CD4-positive, alpha-beta T cell (primary cell): ENCODE measurements at regions not wholly inside any gene's neighbourhood (a gene's known extent, or its start where the extent isn't known, plus 50 kb on each side); places are given as distances from the start of the nearest gene placed in this dataset.

Experiments used
- ATAC-seq: fragments of 200-7000 bp; cut with Tn5 transposase; one replicate; pipeline ENCODE4 v1.10.0; 2022; ENCODE audit warnings: mild to moderate bottlenecking; ENCODE audit not compliant: poor library complexity
- CTCF ChIA-PET: fragments of 350-600 bp; sonication (Branson Sonifier 250); formaldehyde crosslinking; loops from one replicate; lab custom pipeline; 2021; ENCODE audit warnings: antibody characterized with exemption, inconsistent platforms; lab: Charles Lee
- POLR2A ChIA-PET: fragments of 350-600 bp; sonication (Branson Sonifier 250); formaldehyde crosslinking; loops from one replicate; lab custom pipeline; 2021; ENCODE audit warnings: antibody characterized with exemption, inconsistent platforms; lab: Charles Lee
- DNase-seq, 14 experiments: peaks; one replicate each; pipeline ENCODE4 v3.0.0-alpha.2; 2013 to 2020; ENCODE audit warnings: mixed read lengths in 2 of 14
- H3K27ac ChIP-seq, 2 donors: one replicate each; pipeline versions ENCODE4 v1.5.1 to v1.7.0; 2013; ENCODE audit warnings: low read length in 2 of 2, low read depth in 1 of 2, mild to moderate bottlenecking in 1 of 2
- H3K27me3 ChIP-seq, 2 experiments: 1 replicate in 1 of 2; 2 replicates in 1 of 2; pipeline versions ENCODE4 v1.6.1 to v1.7.0; 2013; ENCODE audit warnings: low read length in 2 of 2, control low read depth in 1 of 2, mild to moderate bottlenecking in 1 of 2, moderate library complexity in 1 of 2; ENCODE audit not compliant: insufficient read depth in 2 of 2, control insufficient read depth in 1 of 2
- H3K36me3 ChIP-seq: one replicate; pipeline ENCODE4 v1.6.1; 2013; ENCODE audit warnings: low read length, control low read depth; ENCODE audit not compliant: insufficient read depth
- H3K4me1 ChIP-seq: one replicate; pipeline ENCODE4 v1.6.1; 2013; ENCODE audit warnings: low read length, control low read depth; ENCODE audit not compliant: insufficient read depth
- H3K4me3 ChIP-seq: one replicate; pipeline ENCODE4 v1.5.1; 2013; ENCODE audit warnings: mild to moderate bottlenecking, low read length, moderate library complexity
- H3K9me3 ChIP-seq, 2 experiments: 1 replicate in 1 of 2; 2 replicates in 1 of 2; pipeline versions ENCODE4 v1.6.1 to v1.7.0; 2013; ENCODE audit warnings: low read length in 2 of 2, mild to moderate bottlenecking in 2 of 2, control low read depth in 1 of 2, moderate library complexity in 1 of 2; ENCODE audit not compliant: control insufficient read depth in 1 of 2, insufficient read depth in 1 of 2
- H3K27ac Mint-ChIP-seq: one replicate; pipeline ENCODE4 v1.8.0; 2020; ENCODE audit warnings: mixed read lengths
- H3K27me3 Mint-ChIP-seq: one replicate; pipeline ENCODE4 v1.8.0; 2021; ENCODE audit warnings: mixed read lengths
- H3K36me3 Mint-ChIP-seq: one replicate; pipeline ENCODE4 v1.8.0; 2021; ENCODE audit warnings: low read depth, mixed read lengths
- H3K4me1 Mint-ChIP-seq: one replicate; pipeline ENCODE4 v1.8.0; 2021; ENCODE audit warnings: low read depth, mixed read lengths
- H3K4me3 Mint-ChIP-seq: one replicate; pipeline ENCODE4 v1.8.0; 2020; ENCODE audit warnings: mild to moderate bottlenecking, mixed read lengths
- H3K9me3 Mint-ChIP-seq: one replicate; pipeline ENCODE4 v1.8.0; 2020; ENCODE audit warnings: mixed read lengths
- intact Hi-C, 2 experiments: fragments of 100-400 bp; cut with DNase I in 1 of 2; cut with micrococcal nuclease in 1 of 2; formaldehyde crosslinking; loops; one replicate each; pipeline versions ENCODE4 v1.15.1 to v1.9.0; 2023 to 2025; cut with DNase I, micrococcal nuclease
- TF ChIP-seq, protein P1 (sequence below): fragments of 200-600 bp; IDR thresholded peaks from one replicate; pipeline ENCODE4 v1.8.0; 2022; ENCODE audit warnings: antibody characterized with exemption, mild to moderate bottlenecking

DNA sequence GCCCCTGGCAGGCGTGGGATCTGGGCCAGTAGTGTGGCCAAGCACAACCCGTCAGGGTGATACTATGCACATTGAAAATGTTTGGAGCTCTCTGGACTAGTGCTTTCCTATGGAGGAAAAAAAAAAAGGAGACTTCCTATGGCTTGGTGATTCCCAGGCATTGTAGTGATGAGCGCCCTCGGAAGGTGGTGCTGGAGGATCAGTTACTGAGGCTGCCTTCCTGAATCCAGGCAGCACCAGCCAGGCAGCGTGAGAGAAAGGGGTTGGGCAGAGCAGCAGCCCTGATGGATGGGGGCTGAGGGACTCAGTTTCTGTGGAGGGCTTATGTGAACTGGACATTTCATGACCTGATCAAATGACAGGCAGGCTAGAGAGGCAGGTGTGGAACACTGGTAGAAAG is 70.9 kb downstream of the CHRNA1 start:
- DNase-seq = no peak
- H3K4me1 Mint-ChIP-seq = no peaks in the 10 kb centered on the region
- ATAC-seq = no peak
- intact Hi-C loops = loop anchor here in 1 of 2 experiments (10.0 kb wide), 1 partner anchor 1401 kb away; the partner anchor contains the start of genes HOXD12 and HOXD13
- Histone ChIP-seq H3K9me3 (no peaks in the 10 kb centered on the region), H3K36me3 (no peaks in the 10 kb centered on the region), H3K4me3 (no peak overlapping the region), H3K27me3 (no peaks in the 10 kb centered on the region), H3K27ac (no peak overlapping the region), H3K4me1 (no peaks in the 10 kb centered on the region)
- no peaks in the 10 kb centered on the region for H3K36me3 Mint-ChIP-seq
- H3K27ac Mint-ChIP-seq = no peak overlapping the region
- ChIA-PET POLR2A (no interaction called here), CTCF (no interaction called here)
- no peak overlapping the region for H3K4me3 Mint-ChIP-seq
- TF ChIP-seq, protein P1, sequence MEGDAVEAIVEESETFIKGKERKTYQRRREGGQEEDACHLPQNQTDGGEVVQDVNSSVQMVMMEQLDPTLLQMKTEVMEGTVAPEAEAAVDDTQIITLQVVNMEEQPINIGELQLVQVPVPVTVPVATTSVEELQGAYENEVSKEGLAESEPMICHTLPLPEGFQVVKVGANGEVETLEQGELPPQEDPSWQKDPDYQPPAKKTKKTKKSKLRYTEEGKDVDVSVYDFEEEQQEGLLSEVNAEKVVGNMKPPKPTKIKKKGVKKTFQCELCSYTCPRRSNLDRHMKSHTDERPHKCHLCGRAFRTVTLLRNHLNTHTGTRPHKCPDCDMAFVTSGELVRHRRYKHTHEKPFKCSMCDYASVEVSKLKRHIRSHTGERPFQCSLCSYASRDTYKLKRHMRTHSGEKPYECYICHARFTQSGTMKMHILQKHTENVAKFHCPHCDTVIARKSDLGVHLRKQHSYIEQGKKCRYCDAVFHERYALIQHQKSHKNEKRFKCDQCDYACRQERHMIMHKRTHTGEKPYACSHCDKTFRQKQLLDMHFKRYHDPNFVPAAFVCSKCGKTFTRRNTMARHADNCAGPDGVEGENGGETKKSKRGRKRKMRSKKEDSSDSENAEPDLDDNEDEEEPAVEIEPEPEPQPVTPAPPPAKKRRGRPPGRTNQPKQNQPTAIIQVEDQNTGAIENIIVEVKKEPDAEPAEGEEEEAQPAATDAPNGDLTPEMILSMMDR = no peak
- H3K9me3 Mint-ChIP-seq = no peaks in the 10 kb centered on the region
- H3K27me3 Mint-ChIP-seq = peaks cover 4% of the 10 kb centered on the region

DNA sequence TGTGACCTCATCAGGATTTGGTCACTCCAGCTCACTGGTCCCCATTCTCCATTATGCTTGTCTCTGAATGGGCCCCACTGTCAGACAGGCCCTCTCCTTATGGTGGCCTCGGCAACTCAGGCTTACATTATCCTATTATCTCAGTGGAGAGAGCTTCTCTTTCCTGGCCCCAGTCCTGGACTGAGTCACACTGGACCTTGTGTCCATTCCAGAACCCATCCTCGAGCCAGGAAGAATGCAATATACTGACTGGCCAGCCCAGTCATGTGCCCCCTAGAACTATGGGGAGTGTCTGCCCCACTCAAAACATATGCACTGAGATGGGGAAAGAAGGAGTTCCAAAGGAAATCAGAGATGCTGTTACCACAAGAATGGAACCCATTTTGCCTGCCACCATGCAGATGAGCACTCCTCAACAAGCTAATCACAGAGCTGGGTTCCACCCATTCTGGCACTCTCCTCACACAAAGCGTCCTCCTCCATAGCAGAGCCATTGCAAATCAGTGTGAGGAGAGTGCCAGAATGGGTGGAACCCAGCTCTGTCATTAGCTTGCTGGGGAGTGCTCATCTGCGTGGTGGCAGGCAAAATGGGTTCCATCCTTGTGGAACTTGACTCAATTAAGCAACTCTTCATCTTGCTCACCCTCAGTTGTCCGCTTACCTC is 71.9 kb downstream of the CHRNA1 start:
- CTCF ChIA-PET = interaction anchor here (0.6 kb wide), 1 partner anchor 105 kb away, joined by 3 read pairs; no protein-coding TSS in a partner anchor
- no peak overlapping the region for H3K27ac Mint-ChIP-seq
- H3K9me3 Mint-ChIP-seq = no peaks in the 10 kb centered on the region
- DNase-seq = no peak
- H3K4me1 Mint-ChIP-seq = peaks cover 6% of the 10 kb centered on the region
- H3K36me3 ChIP-seq = no peaks in the 10 kb centered on the region
- no peak overlapping the region for H3K27ac ChIP-seq
- H3K27me3 Mint-ChIP-seq = peaks cover 4% of the 10 kb centered on the region
- no peak for ATAC-seq
- H3K9me3 ChIP-seq = no peaks in the 10 kb centered on the region
- H3K4me1 ChIP-seq = peaks cover 5% of the 10 kb centered on the region
- H3K4me3 ChIP-seq = no peak overlapping the region
- intact Hi-C loops = loop anchor here in 1 of 2 experiments (10.0 kb wide), 1 partner anchor 1402 kb away; the partner anchor contains the start of genes HOXD12 and HOXD13
- no peaks in the 10 kb centered on the region for H3K36me3 Mint-ChIP-seq
- TF ChIP-seq, protein P1 = no peak
- H3K4me3 Mint-ChIP-seq = no peak overlapping the region
- POLR2A ChIA-PET = no interaction called here
- H3K27me3 ChIP-seq = no peaks in the 10 kb centered on the region

DNA sequence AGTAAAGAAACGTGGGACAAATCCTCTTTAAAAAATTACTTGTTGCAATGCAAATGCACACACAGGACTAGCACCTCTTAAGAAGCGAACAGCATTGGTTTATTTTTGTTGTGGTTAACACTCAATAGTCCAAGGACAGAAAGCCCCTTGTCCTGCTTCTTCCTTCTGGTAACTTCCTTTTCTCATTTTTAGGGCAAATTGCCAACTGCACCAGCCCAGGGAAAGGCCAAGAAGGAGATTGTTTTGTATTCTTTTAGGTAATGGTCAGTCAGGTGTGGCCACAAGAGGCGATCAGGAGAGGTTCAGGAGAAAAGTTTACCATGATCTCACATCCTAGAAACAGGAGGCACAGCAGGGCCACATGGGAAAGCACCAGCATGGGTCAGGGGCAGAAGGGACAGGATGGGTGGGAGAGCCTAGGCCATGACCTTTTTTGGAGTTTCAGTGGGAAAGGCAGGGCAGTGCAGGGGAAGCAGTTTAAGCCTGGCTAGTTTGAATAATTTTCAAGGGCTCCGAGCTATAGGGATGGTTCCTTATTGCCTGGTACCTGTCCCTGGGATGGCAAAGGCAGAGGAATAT is 73.0 kb downstream of the CHRNA1 start:
- POLR2A ChIA-PET = no interaction called here

More for the DNA sequence above, 73.0 kb downstream of the CHRNA1 start:
- Histone ChIP-seq H3K4me1 (peaks cover 5% of the 10 kb centered on the region), H3K4me3 (no peak overlapping the region), H3K27me3 (no peaks in the 10 kb centered on the region), H3K36me3 (no peaks in the 10 kb centered on the region), H3K9me3 (no peaks in the 10 kb centered on the region), H3K27ac (no peak overlapping the region)
- Mint-ChIP-seq H3K27me3 (peaks cover 4% of the 10 kb centered on the region), H3K36me3 (no peaks in the 10 kb centered on the region), H3K4me3 (no peak overlapping the region), H3K9me3 (no peaks in the 10 kb centered on the region), H3K27ac (no peak overlapping the region), H3K4me1 (peaks cover 6% of the 10 kb centered on the region)
- no peak for DNase-seq
- intact Hi-C loops = loop anchor here in 1 of 2 experiments (2.0 to 10.0 kb wide), 2 partner anchors 228 to 1404 kb away; partner anchors contain the start of genes HOXD12 and HOXD13
- no peak for ATAC-seq
- CTCF ChIA-PET = interaction anchor here (0.9 kb wide), 2 partner anchors 9 to 228 kb away, joined by 3 to 4 read pairs; no protein-coding TSS in a partner anchor
- TF ChIP-seq, protein P1 = no peak
